ENCODE measurements at regions not wholly inside any gene's neighbourhood (a gene's known extent, or its start where the extent isn't known, plus 50 kb on each side); places are given as distances from the start of the nearest gene placed in this dataset.

- ChIA-PET RAD21 (ENCODE audit: low non-redundant PET in 1 of 2, low total read pairs in 2 of 2, uncharacterized antibody in 2 of 2, unreplicated experiment in 2 of 2) (no interaction called here), POLR2A (no interaction called here), CTCF (interaction anchor here (0.9 to 2.5 kb wide), 8 partner anchors 11 to 426 kb away, joined by 3 to 8 read pairs (median 4); no protein-coding TSS in a partner anchor)
- TF ChIP-seq YY1 (IDR thresholded peaks at IDR 0.05; ENCODE audit: extremely low read depth, insufficient replicate concordance, low read depth, low read length): no peak
- TF ChIP-seq FOSL1 (IDR thresholded peaks at IDR 0.05; ENCODE audit: low read depth): no peak
- no peak for TF ChIP-seq TCF7L2 (IDR thresholded peaks at IDR 0.05; ENCODE audit: borderline replicate concordance, extremely low read depth, insufficient read depth, insufficient read length)
- no peak for TF ChIP-seq ZNF274 (IDR thresholded peaks at IDR 0.05; ENCODE audit: low read depth, low read length)
- TF ChIP-seq CTCF (IDR thresholded peaks at IDR 0.05 in 2 of 3, conservative IDR thresholded peaks at IDR 0.05 in 1 of 3; ENCODE audit: borderline replicate concordance in 1 of 3, insufficient read depth in 1 of 3, low read depth in 2 of 3, low read length in 2 of 3): no peak
- Histone ChIP-seq H3K9me2 (ENCODE audit: insufficient read depth) (no peaks in the 10 kb centered on the region), H3K27me3 (ENCODE audit: insufficient read depth, low read length) (no peaks in the 10 kb centered on the region), H3K9ac (ENCODE audit: low read length) (no peak overlapping the region), H3K79me2 (ENCODE audit: insufficient read depth, low read length) (no peaks in the 10 kb centered on the region), H3K9me3 (ENCODE audit: control insufficient read depth in 1 of 2, insufficient read depth in 1 of 2, low read depth in 1 of 2, low read length in 2 of 2) (no peaks in the 10 kb centered on the region), H2AFZ (ENCODE audit: low read depth, low read length, poor library complexity, severe bottlenecking) (no peak overlapping the region), H3K4me3 (replicated peaks in 1 of 2; ENCODE audit: low read depth in 1 of 2, low read length in 2 of 2) (no peak overlapping the region), H3K4me2 (ENCODE audit: low read length) (no peak overlapping the region), H3K4me1 (ENCODE audit: control insufficient read depth in 1 of 2, insufficient read depth in 2 of 2, low read length in 2 of 2) (peaks cover 0 to 10% of the 10 kb centered on the region in 2 experiments; a peak in 1 of 4 replicates), H3K36me3 (ENCODE audit: control insufficient read depth in 1 of 2, insufficient read depth in 2 of 2, low read length in 2 of 2) (no peaks in the 10 kb centered on the region), H3K27ac (ENCODE audit: low read depth, low read length) (no peak overlapping the region), H4K20me1 (ENCODE audit: insufficient read depth) (no peaks in the 10 kb centered on the region)
- DNase-seq (ENCODE audit: low read depth, low spot score) (no peak), ATAC-seq (no peak)
- intact Hi-C loops (cut with micrococcal nuclease): loop anchor here (2.0 kb wide), 1 partner anchor 285 kb away; no protein-coding TSS in a partner anchor
- no TSS peak for BruUV-seq (replicated peaks)
Observed at GRCh38 chr7:29636009-29636351, 72.3 kb downstream of the PRR15 start.

GRCh38 chr7:29637374-29637773 is 73.7 kb downstream of the PRR15 start:
- Histone ChIP-seq H3K27me3 (ENCODE audit: insufficient read depth, low read length) (no peaks in the 10 kb centered on the region), H3K4me1 (ENCODE audit: control insufficient read depth in 1 of 2, insufficient read depth in 2 of 2, low read length in 2 of 2) (peaks cover 1 to 20% of the 10 kb centered on the region in 2 experiments), H3K9me3 (ENCODE audit: control insufficient read depth in 1 of 2, insufficient read depth in 1 of 2, low read depth in 1 of 2, low read length in 2 of 2) (no peaks in the 10 kb centered on the region), H3K9ac (ENCODE audit: low read length) (no peak overlapping the region), H2AFZ (ENCODE audit: low read depth, low read length, poor library complexity, severe bottlenecking) (no peak overlapping the region), H4K20me1 (ENCODE audit: insufficient read depth) (no peaks in the 10 kb centered on the region), H3K36me3 (ENCODE audit: control insufficient read depth in 1 of 2, insufficient read depth in 2 of 2, low read length in 2 of 2) (no peaks in the 10 kb centered on the region), H3K4me3 (replicated peaks in 1 of 2; ENCODE audit: low read depth in 1 of 2, low read length in 2 of 2) (no peak overlapping the region), H3K4me2 (ENCODE audit: low read length) (no peak overlapping the region), H3K79me2 (ENCODE audit: insufficient read depth, low read length) (no peaks in the 10 kb centered on the region), H3K27ac (ENCODE audit: low read depth, low read length) (no peak overlapping the region), H3K9me2 (ENCODE audit: insufficient read depth) (no peaks in the 10 kb centered on the region)
- CTCF ChIA-PET: interaction anchor here (1.2 kb wide), 1 partner anchor 424 kb away, joined by 5 read pairs; no protein-coding TSS in a partner anchor
- POLR2A ChIA-PET: no interaction called here
- BruUV-seq (replicated peaks): no TSS peak
- intact Hi-C loops (cut with micrococcal nuclease): loop anchor here (2.0 kb wide), 1 partner anchor 283 kb away; no protein-coding TSS in a partner anchor
- RAD21 ChIA-PET (ENCODE audit: low non-redundant PET in 1 of 2, low total read pairs in 2 of 2, uncharacterized antibody in 2 of 2, unreplicated experiment in 2 of 2): no interaction called here
- no peak for ATAC-seq
- DNase-seq (ENCODE audit: low read depth, low spot score): no peak
- TF ChIP-seq ZBTB33 (IDR thresholded peaks at IDR 0.05; ENCODE audit: extremely low read depth, insufficient replicate concordance, low read length) (no peak), MAX (IDR thresholded peaks at IDR 0.05) (no peak), YY1 (IDR thresholded peaks at IDR 0.05; ENCODE audit: extremely low read depth, insufficient replicate concordance, low read depth, low read length) (no peak), CTCF (IDR thresholded peaks at IDR 0.05 in 2 of 3, conservative IDR thresholded peaks at IDR 0.05 in 1 of 3; ENCODE audit: borderline replicate concordance in 1 of 3, insufficient read depth in 1 of 3, low read depth in 2 of 3, low read length in 2 of 3) (no peak), RAD21 (IDR thresholded peaks at IDR 0.05; ENCODE audit: low read depth) (no peak), EZH2phosphoT487 (IDR thresholded peaks at IDR 0.05; ENCODE audit: borderline replicate concordance) (no peak)
